NB4 (cell line): ENCODE measurements at regions not wholly inside any gene's neighbourhood (a gene's known extent, or its start where the extent isn't known, plus 50 kb on each side); places are given as distances from the start of the nearest gene placed in this dataset.

ENCODE experiments used
- CTCF ChIP-seq: IDR thresholded peaks from one replicate; pipeline ENCODE4 v1.5.1; 2012; ENCODE audit warnings: low read depth, low read length
- POLR2A ChIP-seq: IDR thresholded peaks from 2 replicates; pipeline ENCODE4 v1.6.1; 2011; ENCODE audit warnings: mild to moderate bottlenecking; ENCODE audit not compliant: insufficient read length; ENCODE audit errors: extremely low read depth

- TF ChIP-seq CTCF (no peak), POLR2A (no peak)
Observed at GRCh38 chr2:166765141-166765540, 123.1 kb upstream of the XIRP2 start.
